ENCODE measurements at regions not wholly inside any gene's neighbourhood (a gene's known extent, or its start where the extent isn't known, plus 50 kb on each side); places are given as distances from the start of the nearest gene placed in this dataset.

DNA sequence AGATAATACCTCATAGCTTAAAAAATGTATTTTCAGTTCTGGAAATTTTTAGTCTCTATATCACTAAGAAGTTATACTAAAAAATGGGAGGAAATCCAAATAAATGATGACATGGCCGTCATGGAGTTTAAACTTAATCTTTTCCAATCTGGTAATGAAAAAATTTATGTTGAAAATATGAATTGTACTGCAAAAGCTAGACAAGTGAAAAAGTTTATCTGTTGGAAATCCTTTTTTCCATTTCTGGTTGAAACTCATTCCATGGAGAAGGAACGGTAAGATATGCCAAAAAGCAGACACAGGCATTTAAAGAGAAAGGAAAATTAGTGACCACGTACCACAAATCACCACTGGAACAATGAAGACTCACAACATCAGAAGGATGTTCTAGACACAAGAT is 314.2 kb upstream of the PRICKLE1 start:
- H3K27ac ChIP-seq (ENCODE audit: low read depth in 1 of 2, low read length in 1 of 2) = no peak overlapping the region
- TF ChIP-seq, protein P1, sequence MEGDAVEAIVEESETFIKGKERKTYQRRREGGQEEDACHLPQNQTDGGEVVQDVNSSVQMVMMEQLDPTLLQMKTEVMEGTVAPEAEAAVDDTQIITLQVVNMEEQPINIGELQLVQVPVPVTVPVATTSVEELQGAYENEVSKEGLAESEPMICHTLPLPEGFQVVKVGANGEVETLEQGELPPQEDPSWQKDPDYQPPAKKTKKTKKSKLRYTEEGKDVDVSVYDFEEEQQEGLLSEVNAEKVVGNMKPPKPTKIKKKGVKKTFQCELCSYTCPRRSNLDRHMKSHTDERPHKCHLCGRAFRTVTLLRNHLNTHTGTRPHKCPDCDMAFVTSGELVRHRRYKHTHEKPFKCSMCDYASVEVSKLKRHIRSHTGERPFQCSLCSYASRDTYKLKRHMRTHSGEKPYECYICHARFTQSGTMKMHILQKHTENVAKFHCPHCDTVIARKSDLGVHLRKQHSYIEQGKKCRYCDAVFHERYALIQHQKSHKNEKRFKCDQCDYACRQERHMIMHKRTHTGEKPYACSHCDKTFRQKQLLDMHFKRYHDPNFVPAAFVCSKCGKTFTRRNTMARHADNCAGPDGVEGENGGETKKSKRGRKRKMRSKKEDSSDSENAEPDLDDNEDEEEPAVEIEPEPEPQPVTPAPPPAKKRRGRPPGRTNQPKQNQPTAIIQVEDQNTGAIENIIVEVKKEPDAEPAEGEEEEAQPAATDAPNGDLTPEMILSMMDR (IDR thresholded peaks at IDR 0.05; ENCODE audit: control extremely low read depth, extremely low read depth) = no peak
- DNase-seq (no peak), ATAC-seq (ENCODE audit: insufficient read depth, low FRiP score) (no peak)
- H3K9ac ChIP-seq (ENCODE audit: insufficient read depth in 1 of 2, low read length in 2 of 2) = no peak overlapping the region
- H3K27me3 ChIP-seq (ENCODE audit: control insufficient read depth in 3 of 3, insufficient read depth in 3 of 3, low read length in 2 of 3) = no peaks in the 10 kb centered on the region
- no peaks in the 10 kb centered on the region for H3K36me3 ChIP-seq (ENCODE audit: control insufficient read depth in 4 of 4, insufficient read depth in 4 of 4, low read length in 4 of 4)
- H3K9me3 ChIP-seq (ENCODE audit: control insufficient read depth in 4 of 4, insufficient read depth in 3 of 4, low read length in 3 of 4) = peaks cover 0 to 2% (median 0%) of the 10 kb centered on the region in 4 donors
- no peaks in the 10 kb centered on the region for H3K4me1 ChIP-seq (ENCODE audit: control insufficient read depth in 5 of 5, insufficient read depth in 5 of 5, low read length in 5 of 5)
- no peak overlapping the region for H3K4me3 ChIP-seq
- WGBS, 2 donors = 28 to 80% methylated on average over 3 of the region's 3 CpGs

DNA sequence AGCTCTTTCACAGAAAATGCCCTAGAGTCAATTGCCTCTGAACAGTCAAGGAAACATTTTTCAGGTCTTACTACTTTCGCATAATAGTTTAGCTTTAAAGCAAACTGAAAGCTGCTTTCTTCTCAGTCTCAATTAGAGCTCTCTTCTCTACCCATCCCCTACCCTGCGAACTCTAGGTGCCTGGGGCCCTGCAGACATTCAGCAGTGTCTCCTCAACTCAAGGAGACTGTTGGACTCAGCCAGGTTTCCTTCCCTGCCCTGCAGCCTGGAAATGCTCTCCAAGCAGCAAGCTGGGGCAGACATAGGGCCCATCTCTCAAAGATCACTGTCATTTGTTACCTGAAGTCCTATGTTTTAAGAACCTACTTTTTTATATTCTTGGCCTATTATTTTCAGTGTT is 312.5 kb upstream of the PRICKLE1 start:
- ATAC-seq (ENCODE audit: insufficient read depth, low FRiP score) = no peak
- Histone ChIP-seq H3K4me1 (ENCODE audit: control insufficient read depth in 5 of 5, insufficient read depth in 5 of 5, low read length in 5 of 5) (no peaks in the 10 kb centered on the region), H3K9me3 (ENCODE audit: control insufficient read depth in 4 of 4, insufficient read depth in 3 of 4, low read length in 3 of 4) (peaks cover 0 to 2% (median 0%) of the 10 kb centered on the region in 4 donors), H3K27me3 (ENCODE audit: control insufficient read depth in 3 of 3, insufficient read depth in 3 of 3, low read length in 2 of 3) (no peaks in the 10 kb centered on the region), H3K4me3 (no peak overlapping the region), H3K36me3 (ENCODE audit: control insufficient read depth in 4 of 4, insufficient read depth in 4 of 4, low read length in 4 of 4) (no peaks in the 10 kb centered on the region), H3K9ac (ENCODE audit: insufficient read depth in 1 of 2, low read length in 2 of 2) (no peak overlapping the region), H3K27ac (ENCODE audit: low read depth in 1 of 2, low read length in 1 of 2) (no peak overlapping the region)
- DNase-seq = no peak
- TF ChIP-seq, protein P1 (IDR thresholded peaks at IDR 0.05; ENCODE audit: control extremely low read depth, extremely low read depth) = no peak
- 95 to 96% methylated on average over 2 of the region's 2 CpGs for WGBS, 2 donors

DNA sequence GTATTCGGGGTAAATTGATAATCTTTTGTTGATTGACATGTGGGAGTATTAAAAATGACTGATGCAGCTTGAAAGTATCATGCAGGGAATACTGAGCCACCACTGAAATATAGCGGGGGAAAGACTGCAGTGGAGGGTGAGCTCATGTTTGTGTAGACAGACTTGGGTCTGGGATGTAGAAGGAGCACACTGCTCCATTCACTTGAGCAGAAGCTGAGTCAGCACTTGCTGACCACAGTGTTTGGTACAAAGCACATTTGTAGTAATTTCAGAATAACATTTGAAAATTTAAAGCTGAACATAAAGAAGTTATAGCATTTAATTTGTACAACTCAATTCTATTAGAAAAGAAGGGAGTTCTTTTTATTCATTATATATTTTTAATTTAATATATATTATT is 304.3 kb upstream of the PRICKLE1 start:
- Histone ChIP-seq H3K4me3 (no peak overlapping the region), H3K36me3 (ENCODE audit: control insufficient read depth in 4 of 4, insufficient read depth in 4 of 4, low read length in 4 of 4) (no peaks in the 10 kb centered on the region), H3K9ac (ENCODE audit: insufficient read depth in 1 of 2, low read length in 2 of 2) (no peak overlapping the region), H3K4me1 (ENCODE audit: control insufficient read depth in 5 of 5, insufficient read depth in 5 of 5, low read length in 5 of 5) (no peaks in the 10 kb centered on the region), H3K27ac (ENCODE audit: low read depth in 1 of 2, low read length in 1 of 2) (no peak overlapping the region), H3K9me3 (ENCODE audit: control insufficient read depth in 4 of 4, insufficient read depth in 3 of 4, low read length in 3 of 4) (no peaks in the 10 kb centered on the region), H3K27me3 (ENCODE audit: control insufficient read depth in 3 of 3, insufficient read depth in 3 of 3, low read length in 2 of 3) (no peaks in the 10 kb centered on the region)
- DNase-seq (peak in 1 of 3 donors; percentile 10), ATAC-seq (ENCODE audit: insufficient read depth, low FRiP score) (no peak)
- TF ChIP-seq, protein P1 (IDR thresholded peaks at IDR 0.05; ENCODE audit: control extremely low read depth, extremely low read depth) = no peak
- WGBS, 2 donors = 93 to 95% methylated on average over 2 of the region's 2 CpGs

All from lung (tissue), 11 donors.